IPS-20b (cell line): ENCODE measurements at regions not wholly inside any gene's neighbourhood (a gene's known extent, or its start where the extent isn't known, plus 50 kb on each side); places are given as distances from the start of the nearest gene placed in this dataset.
A peak's percentile ranks its signal among the peaks of the same experiment; 100 is the strongest.
"Not testable (repeated sequence)": the region's sequence is repeated elsewhere in the genome, so short reads cannot be mapped to it uniquely, and the experiment has no call there.

ENCODE experiments used
- H3K27ac ChIP-seq: one replicate; pipeline ENCODE4 v1.5.1; 2013; ENCODE audit warnings: low read length
- H3K27me3 ChIP-seq: 2 replicates; pipeline ENCODE4 v1.6.1; 2013; ENCODE audit warnings: mild to moderate bottlenecking, low read length, inconsistent platforms; ENCODE audit not compliant: insufficient read depth
- H3K36me3 ChIP-seq: 2 replicates; pipeline ENCODE4 v1.6.1; 2013; ENCODE audit warnings: low read depth, mild to moderate bottlenecking, inconsistent platforms, low read length, moderate library complexity; ENCODE audit not compliant: insufficient read depth
- H3K4me1 ChIP-seq: 2 replicates; pipeline ENCODE4 v1.6.1; 2013; ENCODE audit warnings: mild to moderate bottlenecking, control low read depth, inconsistent platforms, low read length, moderate library complexity; ENCODE audit not compliant: insufficient read depth
- H3K4me3 ChIP-seq: 2 replicates; pipeline ENCODE4 v1.5.1; 2013; ENCODE audit warnings: mild to moderate bottlenecking, low read length, inconsistent platforms
- H3K9ac ChIP-seq: 2 replicates; pipeline ENCODE4 v1.6.1; 2013; ENCODE audit warnings: low read depth, mild to moderate bottlenecking, inconsistent platforms, low read length, moderate library complexity
- H3K9me3 ChIP-seq: 2 replicates; pipeline ENCODE4 v1.6.1; 2013; ENCODE audit warnings: mild to moderate bottlenecking, low read depth, low read length, inconsistent platforms; ENCODE audit not compliant: insufficient read depth

- Histone ChIP-seq H3K27ac (peak overlapping the region; percentile 49), H3K4me1 (peaks cover 57% of the 10 kb centered on the region), H3K27me3 (no peaks in the 10 kb centered on the region), H3K9me3 (no peaks in the 10 kb centered on the region), H3K9ac (peak overlapping the region; percentile 55), H3K36me3 (no peaks in the 10 kb centered on the region), H3K4me3 (peak overlapping the region; percentile 14; the same call in 1 of the 2 replicates)
Observed at GRCh38 chr11:134994431-134994830, 582.4 kb upstream of the B3GAT1 start.

- Histone ChIP-seq H3K4me3 (peak overlapping the region; percentile 14; the same call in 1 of the 2 replicates), H3K4me1 (peaks cover 50% of the 10 kb centered on the region), H3K36me3 (no peaks in the 10 kb centered on the region), H3K9ac (peak overlapping the region; percentile 55), H3K27ac (peak overlapping the region; percentile 49), H3K9me3 (no peaks in the 10 kb centered on the region), H3K27me3 (no peaks in the 10 kb centered on the region)
Observed at GRCh38 chr11:134993691-134994243, 581.7 kb upstream of the B3GAT1 start.

- Histone ChIP-seq H3K27me3 (no peaks in the 10 kb centered on the region), H3K9me3 (no peaks in the 10 kb centered on the region), H3K27ac (peak overlapping the region; percentile 49), H3K36me3 (no peaks in the 10 kb centered on the region), H3K4me1 (peaks cover 49% of the 10 kb centered on the region), H3K9ac (peak overlapping the region; percentile 55; the same call in 1 of the 2 replicates), H3K4me3 (no peak overlapping the region)
Observed at GRCh38 chr11:134992981-134993380, 580.9 kb upstream of the B3GAT1 start.

- H3K9me3 ChIP-seq = no peaks in the 10 kb centered on the region
- no peak overlapping the region for H3K9ac ChIP-seq
- no peak overlapping the region for H3K4me3 ChIP-seq
- no peaks in the 10 kb centered on the region for H3K36me3 ChIP-seq
- no peak overlapping the region for H3K27ac ChIP-seq
- peaks cover 20% of the 10 kb centered on the region for H3K4me1 ChIP-seq
- no peaks in the 10 kb centered on the region for H3K27me3 ChIP-seq
Observed at GRCh38 chr11:134988495-134988894, 576.5 kb upstream of the B3GAT1 start.

- Histone ChIP-seq H3K9me3 (no peaks in the 10 kb centered on the region), H3K4me3 (no peak overlapping the region), H3K27ac (no peak overlapping the region), H3K9ac (no peak overlapping the region), H3K4me1 (peaks cover 14% of the 10 kb centered on the region), H3K27me3 (no peaks in the 10 kb centered on the region), H3K36me3 (no peaks in the 10 kb centered on the region)
Observed at GRCh38 chr11:134987822-134988221, 575.8 kb upstream of the B3GAT1 start.

- H3K36me3 ChIP-seq = no peaks in the 10 kb centered on the region
- H3K9me3 ChIP-seq = no peaks in the 10 kb centered on the region
- peaks cover 9% of the 10 kb centered on the region for H3K4me1 ChIP-seq
- H3K4me3 ChIP-seq = no peak overlapping the region
- H3K27ac ChIP-seq = no peak overlapping the region
- no peak overlapping the region for H3K9ac ChIP-seq
- H3K27me3 ChIP-seq = no peaks in the 10 kb centered on the region
Observed at GRCh38 chr11:134987223-134987768, 575.3 kb upstream of the B3GAT1 start.

- Histone ChIP-seq H3K27me3 (no peaks in the 10 kb centered on the region), H3K9ac (no peak overlapping the region), H3K27ac (no peak overlapping the region), H3K4me3 (no peak overlapping the region), H3K36me3 (no peaks in the 10 kb centered on the region), H3K9me3 (no peaks in the 10 kb centered on the region), H3K4me1 (peaks cover 9% of the 10 kb centered on the region; the same call in 1 of the 2 replicates)
Observed at GRCh38 chr11:134984421-134984820, 572.4 kb upstream of the B3GAT1 start.

- H3K9me3 ChIP-seq, H3K36me3 ChIP-seq, H3K27me3 ChIP-seq, H3K4me1 ChIP-seq, H3K27ac ChIP-seq, H3K9ac ChIP-seq, H3K4me3 ChIP-seq: not testable (repeated sequence)
Observed at GRCh38 chr11:134982432-134982831, 570.4 kb upstream of the B3GAT1 start.

GRCh38 chr11:134981835-134982234 is 569.8 kb upstream of the B3GAT1 start:
- peaks cover 9% of the 10 kb centered on the region; the same call in 1 of the 2 replicates for H3K4me1 ChIP-seq
- H3K27me3 ChIP-seq = no peaks in the 10 kb centered on the region
- H3K9me3 ChIP-seq = no peaks in the 10 kb centered on the region
- H3K27ac ChIP-seq = no peak overlapping the region
- no peak overlapping the region for H3K4me3 ChIP-seq
- no peak overlapping the region for H3K9ac ChIP-seq
- no peaks in the 10 kb centered on the region for H3K36me3 ChIP-seq

- no peaks in the 10 kb centered on the region for H3K27me3 ChIP-seq
- H3K4me1 ChIP-seq = peaks cover 9% of the 10 kb centered on the region; the same call in 1 of the 2 replicates
- H3K27ac ChIP-seq = no peak overlapping the region
- H3K36me3 ChIP-seq = no peaks in the 10 kb centered on the region
- H3K9me3 ChIP-seq = no peaks in the 10 kb centered on the region
- no peak overlapping the region for H3K9ac ChIP-seq
- no peak overlapping the region for H3K4me3 ChIP-seq
Observed at GRCh38 chr11:134980819-134981710, 569.0 kb upstream of the B3GAT1 start.

- not testable (repeated sequence) for H3K36me3 ChIP-seq
Observed at GRCh38 chr11:134979089-134979457, 567.0 kb upstream of the B3GAT1 start.

More at GRCh38 chr11:134979089-134979457, 567.0 kb upstream of the B3GAT1 start:
- not testable (repeated sequence) for H3K4me1 ChIP-seq, H3K27ac ChIP-seq, H3K27me3 ChIP-seq, H3K9ac ChIP-seq, H3K4me3 ChIP-seq, H3K9me3 ChIP-seq
